SK-N-SH (cell line): ENCODE measurements at regions not wholly inside any gene's neighbourhood (a gene's known extent, or its start where the extent isn't known, plus 50 kb on each side); places are given as distances from the start of the nearest gene placed in this dataset.

Experiments
- EP300 ChIP-seq, 2 experiments: IDR thresholded peaks; 2 replicates each; pipeline versions ENCODE4 v1.4.0 to v1.6.1; 2012; ENCODE audit warnings: borderline replicate concordance in 1 of 2, low read depth in 1 of 2, low read length in 1 of 2
- JUND ChIP-seq: IDR thresholded peaks from 2 replicates; pipeline ENCODE4 v1.4.0; 2012
- RCOR1 ChIP-seq: fragments of 150-350 bp; IDR thresholded peaks from 2 replicates; pipeline ENCODE4 v1.6.1; 2017; ENCODE audit warnings: antibody characterized with exemption, low read length
- RXRA ChIP-seq: IDR thresholded peaks from 2 replicates; pipeline ENCODE4 v1.4.0; 2012; ENCODE audit warnings: low read depth, mild to moderate bottlenecking, borderline replicate concordance
- TF ChIP-seq, protein P1 (sequence below): fragments of 200-600 bp; sonication (generic); IDR thresholded peaks from 2 replicates; pipeline ENCODE4 v1.6.1; 2017; ENCODE audit warnings: antibody characterized with exemption, mild to moderate bottlenecking, moderate library complexity

DNA sequence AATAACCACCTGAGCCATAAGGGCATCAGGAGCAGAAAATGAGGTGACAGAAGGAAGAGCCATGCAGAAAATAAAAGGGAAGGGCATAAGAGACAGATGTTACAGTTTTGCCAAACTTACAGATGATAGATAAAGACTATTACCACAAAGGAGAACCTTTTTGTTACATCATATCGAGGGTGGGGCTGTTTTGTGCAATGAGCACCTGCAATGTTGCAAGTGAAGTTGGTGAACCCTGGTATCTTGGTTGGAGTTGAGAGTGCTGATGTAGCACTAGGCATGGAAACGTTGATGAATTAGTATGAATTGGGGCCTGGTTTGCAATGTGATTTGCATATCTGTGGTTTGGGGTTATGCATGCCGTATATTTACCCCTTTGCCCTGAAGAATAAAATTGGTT lies 119.8 kb upstream of the TEX13D start:
- TF ChIP-seq, protein P1, sequence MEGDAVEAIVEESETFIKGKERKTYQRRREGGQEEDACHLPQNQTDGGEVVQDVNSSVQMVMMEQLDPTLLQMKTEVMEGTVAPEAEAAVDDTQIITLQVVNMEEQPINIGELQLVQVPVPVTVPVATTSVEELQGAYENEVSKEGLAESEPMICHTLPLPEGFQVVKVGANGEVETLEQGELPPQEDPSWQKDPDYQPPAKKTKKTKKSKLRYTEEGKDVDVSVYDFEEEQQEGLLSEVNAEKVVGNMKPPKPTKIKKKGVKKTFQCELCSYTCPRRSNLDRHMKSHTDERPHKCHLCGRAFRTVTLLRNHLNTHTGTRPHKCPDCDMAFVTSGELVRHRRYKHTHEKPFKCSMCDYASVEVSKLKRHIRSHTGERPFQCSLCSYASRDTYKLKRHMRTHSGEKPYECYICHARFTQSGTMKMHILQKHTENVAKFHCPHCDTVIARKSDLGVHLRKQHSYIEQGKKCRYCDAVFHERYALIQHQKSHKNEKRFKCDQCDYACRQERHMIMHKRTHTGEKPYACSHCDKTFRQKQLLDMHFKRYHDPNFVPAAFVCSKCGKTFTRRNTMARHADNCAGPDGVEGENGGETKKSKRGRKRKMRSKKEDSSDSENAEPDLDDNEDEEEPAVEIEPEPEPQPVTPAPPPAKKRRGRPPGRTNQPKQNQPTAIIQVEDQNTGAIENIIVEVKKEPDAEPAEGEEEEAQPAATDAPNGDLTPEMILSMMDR: no peak
- TF ChIP-seq JUND (no peak), RXRA (no peak), RCOR1 (no peak), EP300 (IDR thresholded peaks at IDR 0.05; ENCODE audit: borderline replicate concordance in 1 of 2, low read depth in 1 of 2, low read length in 1 of 2) (no peak)
